Fibroblast of villous mesenchyme (primary cell): ENCODE measurements at regions not wholly inside any gene's neighbourhood (a gene's known extent, or its start where the extent isn't known, plus 50 kb on each side); places are given as distances from the start of the nearest gene placed in this dataset.
A peak's percentile ranks its signal among the peaks of the same experiment; 100 is the strongest.
"Not testable (repeated sequence)": the region's sequence is repeated elsewhere in the genome, so short reads cannot be mapped to it uniquely, and the experiment has no call there.

Source experiments
- DNase-seq: peaks from one replicate; pipeline ENCODE4 v3.0.0-alpha.2; 2010; ENCODE audit warnings: low read depth
- H3K4me3 ChIP-seq: 2 replicates; pipeline ENCODE4 v1.5.1; 2011; ENCODE audit warnings: low read depth, mild to moderate bottlenecking, low read length
- TF ChIP-seq, protein P1 (sequence below): IDR thresholded peaks from 2 replicates; pipeline ENCODE4 v1.5.1; 2012; ENCODE audit warnings: low read depth, mild to moderate bottlenecking, low read length; ENCODE audit not compliant: insufficient read depth

GRCh38 chr5:60435808-60436207 lies 264.2 kb downstream of the DEPDC1B start:
- no peak overlapping the region for H3K4me3 ChIP-seq
- TF ChIP-seq, protein P1, sequence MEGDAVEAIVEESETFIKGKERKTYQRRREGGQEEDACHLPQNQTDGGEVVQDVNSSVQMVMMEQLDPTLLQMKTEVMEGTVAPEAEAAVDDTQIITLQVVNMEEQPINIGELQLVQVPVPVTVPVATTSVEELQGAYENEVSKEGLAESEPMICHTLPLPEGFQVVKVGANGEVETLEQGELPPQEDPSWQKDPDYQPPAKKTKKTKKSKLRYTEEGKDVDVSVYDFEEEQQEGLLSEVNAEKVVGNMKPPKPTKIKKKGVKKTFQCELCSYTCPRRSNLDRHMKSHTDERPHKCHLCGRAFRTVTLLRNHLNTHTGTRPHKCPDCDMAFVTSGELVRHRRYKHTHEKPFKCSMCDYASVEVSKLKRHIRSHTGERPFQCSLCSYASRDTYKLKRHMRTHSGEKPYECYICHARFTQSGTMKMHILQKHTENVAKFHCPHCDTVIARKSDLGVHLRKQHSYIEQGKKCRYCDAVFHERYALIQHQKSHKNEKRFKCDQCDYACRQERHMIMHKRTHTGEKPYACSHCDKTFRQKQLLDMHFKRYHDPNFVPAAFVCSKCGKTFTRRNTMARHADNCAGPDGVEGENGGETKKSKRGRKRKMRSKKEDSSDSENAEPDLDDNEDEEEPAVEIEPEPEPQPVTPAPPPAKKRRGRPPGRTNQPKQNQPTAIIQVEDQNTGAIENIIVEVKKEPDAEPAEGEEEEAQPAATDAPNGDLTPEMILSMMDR = no peak
- DNase-seq = no peak

DNA sequence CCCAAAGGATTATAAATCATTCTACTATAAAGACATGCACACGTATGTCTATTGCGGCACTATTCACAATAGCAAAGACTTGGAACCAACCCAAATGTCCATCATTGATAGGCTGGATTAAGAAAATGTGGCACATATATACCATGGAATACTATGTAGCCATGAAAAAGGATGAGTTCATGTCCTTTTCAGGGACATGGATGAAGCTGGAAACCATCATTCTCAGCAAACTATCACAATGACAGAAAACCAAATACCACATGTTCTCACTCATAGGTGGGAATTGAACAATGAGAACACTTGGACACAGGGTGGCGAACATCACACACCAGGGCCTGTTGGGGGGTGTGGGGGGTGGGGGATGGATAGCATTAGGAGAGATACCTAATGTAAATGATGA lies 273.8 kb downstream of the DEPDC1B start:
- not testable (repeated sequence) for DNase-seq, H3K4me3 ChIP-seq

- DNase-seq = not testable (repeated sequence)
These were observed 279.2 kb downstream of the DEPDC1B start for GRCh38 chr5:60420773-60421172.

GRCh38 chr5:60417500-60418181 lies 282.3 kb downstream of the DEPDC1B start:
- no peak overlapping the region for H3K4me3 ChIP-seq
- TF ChIP-seq, protein P1 = no peak
- no peak for DNase-seq

More at GRCh38 chr5:60420773-60421172, 279.2 kb downstream of the DEPDC1B start:
- not testable (repeated sequence) for H3K4me3 ChIP-seq

DNA sequence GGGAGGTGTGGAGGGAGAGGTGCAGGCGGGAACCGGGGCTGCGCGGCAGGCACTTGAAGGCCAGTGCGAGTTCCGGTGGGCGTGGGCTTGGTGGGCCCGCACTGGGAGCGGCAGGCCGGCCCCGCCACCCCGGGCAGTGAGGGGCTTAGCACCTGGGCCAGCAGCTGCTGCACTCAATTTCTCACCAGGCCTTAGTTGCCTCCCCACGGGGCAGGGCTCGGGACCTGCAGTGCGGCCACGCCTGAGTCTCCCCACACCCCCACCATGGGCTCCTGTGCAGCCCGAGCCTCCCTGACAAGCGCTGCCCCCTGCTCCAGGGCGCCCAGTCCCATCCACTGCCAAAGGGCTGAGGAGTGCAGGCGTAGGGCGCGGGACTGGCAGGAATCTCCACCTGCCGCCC lies 284.5 kb downstream of the DEPDC1B start:
- no peak overlapping the region for H3K4me3 ChIP-seq
- DNase-seq = no peak
- TF ChIP-seq, protein P1 = no peak

DNA sequence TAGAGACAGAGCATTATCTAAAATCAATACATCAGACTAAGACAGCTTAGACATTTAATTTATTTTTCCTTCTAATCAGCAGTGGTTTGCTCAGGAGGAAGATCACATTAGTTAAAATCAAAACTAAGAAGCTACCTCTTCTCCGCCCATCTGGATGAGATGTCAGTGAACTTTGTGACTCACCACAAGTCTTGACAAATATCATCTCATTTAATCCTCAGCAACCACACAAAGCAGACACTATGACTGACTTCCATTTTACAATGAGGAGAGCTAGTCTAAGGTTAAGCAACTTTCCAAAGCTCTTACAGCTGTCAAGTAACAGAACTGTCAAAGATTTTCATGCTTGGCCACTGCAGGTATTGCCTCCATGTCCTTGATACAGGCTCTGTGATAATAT lies 289.5 kb downstream of the DEPDC1B start:
- peak; percentile 18 for DNase-seq
- TF ChIP-seq, protein P1 = no peak
- H3K4me3 ChIP-seq = no peak overlapping the region

DNA sequence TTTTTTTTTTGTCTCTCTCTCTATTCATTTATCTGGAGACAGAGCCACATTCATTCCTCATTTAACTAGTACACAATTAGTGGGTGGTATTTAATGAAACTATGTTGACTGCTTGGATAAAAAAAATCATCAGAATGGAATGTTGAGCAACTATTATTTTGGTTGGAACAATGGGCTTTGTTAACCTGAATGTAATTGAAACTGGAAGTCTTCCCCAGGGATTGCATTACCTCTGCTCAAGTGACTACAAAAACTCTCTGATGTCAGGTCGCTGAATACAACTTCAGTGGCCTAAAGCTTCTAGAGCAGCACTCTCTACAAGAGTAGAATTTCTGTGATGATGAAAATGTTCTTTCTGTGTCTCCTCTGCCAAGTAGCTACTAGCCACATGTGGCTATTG lies 295.8 kb downstream of the DEPDC1B start:
- DNase-seq = no peak
- no peak overlapping the region for H3K4me3 ChIP-seq

More for the DNA sequence above, 295.8 kb downstream of the DEPDC1B start:
- TF ChIP-seq, protein P1 = no peak
